ENCODE measurements at regions not wholly inside any gene's neighbourhood (a gene's known extent, or its start where the extent isn't known, plus 50 kb on each side); places are given as distances from the start of the nearest gene placed in this dataset.

DNA sequence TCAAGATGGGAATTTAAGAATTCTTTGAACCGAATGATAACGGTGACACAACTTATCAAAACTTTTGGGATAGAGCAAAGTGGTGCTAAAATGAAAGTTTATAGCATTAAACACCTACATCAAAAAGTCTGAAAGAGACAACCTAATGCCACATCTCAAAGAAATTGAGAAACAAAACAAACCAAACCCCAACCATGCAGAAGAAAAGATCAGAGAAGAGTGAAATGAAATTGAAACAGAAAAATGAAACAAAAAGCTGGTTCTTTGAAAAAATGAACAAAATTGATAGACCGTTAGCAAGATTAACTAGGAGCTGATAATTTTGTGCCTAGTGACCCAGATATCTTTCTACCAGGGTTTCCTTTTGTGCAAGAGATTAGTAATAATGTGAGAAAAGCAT is 248.0 kb upstream of the EYS start:
- Histone ChIP-seq H2BK120ac (replicated peaks; ENCODE audit: low read depth, low read length) (no peak overlapping the region), H2AFZ (ENCODE audit: low read length) (no peak overlapping the region), H2BK5ac (ENCODE audit: low read depth, low read length) (no peak overlapping the region), H3K79me1 (ENCODE audit: low read depth, low read length) (no peaks in the 10 kb centered on the region), H3K4me3 (ENCODE audit: extremely low read depth in 1 of 4, insufficient read depth in 2 of 4, low read depth in 3 of 4, low read length in 4 of 4) (no peak overlapping the region), H3K36me3 (ENCODE audit: control insufficient read depth in 2 of 4, insufficient read depth in 4 of 4, low read length in 3 of 4) (no peaks in the 10 kb centered on the region), H2AK5ac (ENCODE audit: low read depth, low read length) (no peak overlapping the region), H2BK15ac (ENCODE audit: low read length) (no peak overlapping the region), H2BK20ac (ENCODE audit: low read length) (no peak overlapping the region), H3K14ac (ENCODE audit: insufficient read length) (no peak overlapping the region), H3K9me3 (ENCODE audit: insufficient read depth in 2 of 2, low read depth in 1 of 2, low read length in 1 of 2) (no peaks in the 10 kb centered on the region), H3K9ac (replicated peaks in 1 of 4; ENCODE audit: extremely low read depth in 1 of 4, low read depth in 3 of 4, low read length in 3 of 4) (no peak overlapping the region), H3K27ac (ENCODE audit: low read depth, low read length) (no peak overlapping the region), H3K27me3 (replicated peaks in 1 of 4; ENCODE audit: control insufficient read depth in 3 of 4, extremely low read depth in 1 of 4, insufficient read depth in 3 of 4, low read length in 3 of 4) (no peaks in the 10 kb centered on the region), H2BK12ac (ENCODE audit: low read depth, low read length) (no peak overlapping the region), H3K79me2 (ENCODE audit: control insufficient read depth in 1 of 2, insufficient read depth in 2 of 2, low read length in 2 of 2) (no peaks in the 10 kb centered on the region), H3K4me2 (ENCODE audit: insufficient read depth in 1 of 2, low read depth in 2 of 2, low read length in 2 of 2) (no peak overlapping the region), H3K4me1 (replicated peaks in 1 of 4; ENCODE audit: control insufficient read depth in 3 of 4, insufficient read depth in 4 of 4, low read length in 3 of 4) (no peaks in the 10 kb centered on the region), H3K56ac (replicated peaks; ENCODE audit: insufficient read length, low read depth, low read length) (no peak overlapping the region), H3K18ac (ENCODE audit: extremely low read depth, low read length) (no peak overlapping the region), H3K23me2 (ENCODE audit: low read depth, low read length) (no peaks in the 10 kb centered on the region; the same call in 1 of the 2 replicates), H4K91ac (replicated peaks; ENCODE audit: insufficient read length, low read length) (no peak overlapping the region), H3K4ac (replicated peaks; ENCODE audit: insufficient read length, low read depth, low read length) (no peak overlapping the region), H4K8ac (ENCODE audit: extremely low read depth, insufficient read depth, low read length) (no peak overlapping the region), H4K20me1 (replicated peaks in 1 of 2; ENCODE audit: control insufficient read depth in 1 of 2, insufficient read depth in 2 of 2, low read length in 2 of 2) (no peaks in the 10 kb centered on the region), H3K23ac (ENCODE audit: insufficient read length) (no peak overlapping the region), H4K5ac (ENCODE audit: insufficient read length, low read depth, low read length) (no peak overlapping the region)
- ChIA-PET CTCF (ENCODE audit: partially characterized antibody) (interaction anchor here (0.6 kb wide), 1 partner anchor 324 kb away, joined by 3 read pairs; no protein-coding TSS in a partner anchor), POLR2A (ENCODE audit: partially characterized antibody) (no interaction called here)
- 98% methylated on average over 3 of the region's 3 CpGs; no CpG with 5 or more reads in 1 of the 2 experiments for WGBS, 2 experiments (ENCODE audit: extremely low coverage in 1 of 2, insufficient coverage in 1 of 2, insufficient read length in 1 of 2, insufficient replicate concordance in 2 of 2, low coverage in 1 of 2, low lambda C conversion rate in 2 of 2, missing lambda C conversion rate in 1 of 2)
- no peak for DNase-seq (ENCODE audit: low read depth in 1 of 2, low spot score in 2 of 2)
- no peak for FAIRE-seq
- TF ChIP-seq ASH2L (IDR thresholded peaks at IDR 0.05; ENCODE audit: low read length) (no peak), HDAC6 (IDR thresholded peaks at IDR 0.05; ENCODE audit: low read depth, low read length) (no peak), YY1 (IDR thresholded peaks at IDR 0.05; ENCODE audit: low read depth, low read length) (no peak)
- TF ChIP-seq, protein P1, sequence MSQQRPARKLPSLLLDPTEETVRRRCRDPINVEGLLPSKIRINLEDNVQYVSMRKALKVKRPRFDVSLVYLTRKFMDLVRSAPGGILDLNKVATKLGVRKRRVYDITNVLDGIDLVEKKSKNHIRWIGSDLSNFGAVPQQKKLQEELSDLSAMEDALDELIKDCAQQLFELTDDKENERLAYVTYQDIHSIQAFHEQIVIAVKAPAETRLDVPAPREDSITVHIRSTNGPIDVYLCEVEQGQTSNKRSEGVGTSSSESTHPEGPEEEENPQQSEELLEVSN (IDR thresholded peaks at IDR 0.05) = no peak

Measured in H1 (cell line).